HG03025 (cell line): ENCODE measurements at regions not wholly inside any gene's neighbourhood (a gene's known extent, or its start where the extent isn't known, plus 50 kb on each side); places are given as distances from the start of the nearest gene placed in this dataset.

Experiments used
- ATAC-seq: cut with Tn5 transposase; IDR thresholded peaks from one replicate; pipeline ENCODE4 v1.9.1; 2021; ENCODE audit warnings: mild to moderate bottlenecking, moderate library complexity; ENCODE audit not compliant: unreplicated experiment, low FRiP score

DNA sequence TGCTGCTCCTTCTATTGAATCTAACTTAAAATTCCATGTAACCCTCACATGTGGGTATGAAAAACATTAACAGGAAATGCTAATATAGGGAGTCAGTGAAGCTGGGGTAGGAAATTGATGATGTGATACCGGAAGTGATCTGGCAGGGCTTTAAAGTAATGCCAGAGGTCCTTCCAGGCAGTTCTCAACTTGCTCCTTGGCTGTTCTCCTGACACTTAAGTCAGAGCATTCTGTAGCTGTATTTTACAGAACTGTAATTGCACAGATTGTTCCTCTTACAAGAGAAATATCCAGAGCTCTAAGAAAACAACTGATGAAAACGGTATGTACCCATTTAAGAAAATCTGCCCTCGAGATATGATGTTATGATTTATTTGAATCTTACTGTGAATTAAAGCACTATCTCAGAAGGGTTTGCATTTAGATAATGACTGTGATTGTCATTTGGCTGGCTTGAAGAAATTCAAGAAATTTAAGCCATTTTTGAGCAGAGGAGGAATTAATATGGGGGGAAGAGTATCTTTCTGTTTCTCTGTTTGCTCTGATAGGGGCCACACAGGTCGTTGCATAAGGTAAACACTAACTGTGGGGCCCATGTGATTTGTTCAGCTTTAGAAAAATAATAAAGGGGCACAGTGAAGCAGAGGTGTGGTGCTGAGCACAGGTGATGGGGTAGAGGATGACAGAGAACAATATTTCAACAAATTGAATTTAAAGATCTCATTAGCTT is 88.4 kb downstream of the BBS10 start:
- no peak for ATAC-seq

DNA sequence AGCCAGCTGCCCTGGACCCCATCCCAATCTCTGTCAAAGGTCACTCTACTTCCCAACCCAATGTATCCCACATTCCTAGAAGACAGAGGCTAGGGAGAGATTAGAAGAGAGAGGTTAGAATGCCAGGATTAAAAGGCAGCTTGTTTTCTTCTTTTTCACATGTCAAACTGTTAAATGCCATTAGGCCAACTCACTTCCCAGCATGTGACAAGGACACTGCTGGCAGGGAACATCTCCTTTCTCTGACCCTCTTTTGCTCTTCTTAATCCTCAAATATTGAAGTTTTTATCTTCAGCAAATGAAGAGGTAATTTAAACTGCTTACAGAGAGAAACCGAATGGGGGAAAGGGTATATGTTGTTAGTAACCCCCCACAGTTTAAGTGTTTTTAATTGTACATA is 89.1 kb downstream of the BBS10 start:
- no peak for ATAC-seq

DNA sequence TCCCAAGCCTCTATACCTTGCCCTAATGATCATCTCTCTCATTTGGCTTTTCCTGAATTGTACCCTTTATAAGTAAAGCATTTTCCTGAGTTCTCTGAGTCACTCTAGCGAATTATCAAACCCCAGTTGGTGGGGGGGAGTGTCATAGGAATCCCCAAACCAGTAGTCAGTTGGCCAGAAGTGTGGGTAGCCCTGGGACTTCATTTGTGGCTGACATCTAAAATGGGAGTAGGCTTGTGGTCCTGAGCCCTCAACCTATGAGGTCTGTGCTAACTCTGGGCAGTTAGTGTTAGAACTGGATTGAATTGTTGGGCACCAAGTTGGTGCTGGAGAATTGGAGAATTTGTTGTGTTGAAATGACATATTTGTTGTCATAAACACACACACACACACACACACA is 91.3 kb downstream of the BBS10 start:
- no peak for ATAC-seq

DNA sequence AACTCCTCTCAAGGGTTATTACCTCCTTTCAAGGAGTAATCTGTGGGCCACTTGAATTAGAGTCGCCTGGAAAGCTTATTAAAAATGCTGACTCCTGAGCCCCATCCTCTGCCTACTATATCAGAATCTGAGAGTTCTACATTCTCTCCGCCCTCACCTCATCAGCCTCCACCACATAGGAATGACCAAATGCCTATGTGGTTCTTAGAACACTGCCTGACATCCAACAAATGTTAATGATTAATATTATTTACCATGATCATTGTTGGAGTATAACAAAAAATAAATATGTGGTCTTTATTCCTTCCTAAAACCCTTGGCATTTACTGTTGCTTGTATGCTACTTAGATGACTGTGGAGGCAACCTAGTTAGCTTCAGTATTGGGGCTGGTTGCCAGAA is 91.9 kb downstream of the BBS10 start:
- ATAC-seq, result no peak

DNA sequence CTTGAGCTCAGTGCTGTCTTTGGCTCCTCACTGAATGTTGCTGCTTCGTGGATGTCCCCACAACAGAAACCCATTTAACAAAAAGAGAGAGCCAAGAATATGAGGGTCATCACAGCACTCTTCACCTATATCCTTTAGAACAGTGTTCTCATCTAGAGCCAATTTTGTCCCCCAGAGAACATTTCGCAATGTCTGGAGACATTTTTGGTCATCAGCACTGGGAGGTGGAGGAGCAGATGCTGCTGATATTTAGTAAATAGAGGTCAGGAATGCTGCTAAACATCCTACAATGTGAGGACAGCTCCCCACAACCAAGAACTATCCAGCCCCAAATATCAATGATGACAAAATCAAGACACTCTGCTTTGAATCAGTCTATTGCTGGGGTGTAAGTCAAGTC is 92.5 kb downstream of the BBS10 start:
- no peak for ATAC-seq

DNA sequence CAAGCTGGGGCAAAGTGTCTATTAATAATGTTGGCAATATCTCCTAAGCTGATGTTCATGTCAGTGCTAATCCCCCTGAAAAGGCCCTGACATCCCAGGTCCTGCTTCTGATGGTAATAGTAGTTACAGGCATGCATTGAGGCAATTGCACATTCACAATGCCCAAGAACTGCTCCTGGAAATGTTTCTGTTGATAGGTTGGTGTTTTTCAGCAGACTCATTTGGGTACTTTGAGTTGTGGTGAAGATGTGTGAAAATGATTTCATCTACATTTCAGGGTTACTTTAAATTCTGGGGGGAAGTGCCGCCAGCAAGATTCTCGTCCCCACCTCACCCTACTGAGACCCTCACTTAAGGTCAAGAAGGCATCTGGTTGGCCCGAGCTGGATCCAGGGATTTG is 92.9 kb downstream of the BBS10 start:
- no peak for ATAC-seq

DNA sequence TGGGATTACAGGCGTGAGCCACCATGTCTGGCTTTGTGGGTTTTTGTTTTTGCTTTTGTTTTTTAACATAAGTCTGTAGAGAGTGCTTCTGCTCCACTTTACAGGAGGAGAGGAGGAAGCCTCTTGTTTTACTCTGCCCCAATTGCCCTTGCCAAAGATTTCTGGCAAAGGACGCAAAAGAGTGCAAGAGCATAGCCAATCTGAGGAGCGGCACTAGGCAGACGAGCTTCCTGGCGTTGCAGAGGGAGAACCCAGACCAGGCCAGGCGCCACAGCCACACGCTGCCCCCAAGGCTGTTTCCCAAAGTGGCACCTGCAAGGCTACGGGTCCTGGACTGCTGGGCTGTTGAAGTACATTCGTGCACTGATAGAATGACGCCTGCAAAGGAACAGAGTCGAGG is 96.2 kb downstream of the BBS10 start:
- no peak for ATAC-seq

DNA sequence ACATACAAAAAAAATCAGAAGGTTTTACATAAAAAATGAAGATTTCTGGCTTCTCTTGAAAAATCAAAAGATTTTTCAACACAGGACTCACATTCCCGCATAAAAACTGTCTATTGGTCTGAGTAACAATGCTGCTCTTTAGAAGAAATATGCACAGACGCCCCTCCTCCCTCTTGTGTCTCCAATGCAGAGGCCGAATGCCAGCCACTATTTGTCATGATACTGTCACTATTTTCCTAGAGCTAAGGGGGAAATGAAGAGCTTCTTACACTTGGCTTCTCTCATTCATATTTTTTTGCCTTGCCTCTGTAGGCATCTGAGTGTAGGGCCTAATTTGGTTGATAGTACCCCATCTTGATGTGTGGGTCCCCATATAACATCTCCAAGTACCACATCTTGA is 98.0 kb downstream of the BBS10 start:
- ATAC-seq, result no peak

DNA sequence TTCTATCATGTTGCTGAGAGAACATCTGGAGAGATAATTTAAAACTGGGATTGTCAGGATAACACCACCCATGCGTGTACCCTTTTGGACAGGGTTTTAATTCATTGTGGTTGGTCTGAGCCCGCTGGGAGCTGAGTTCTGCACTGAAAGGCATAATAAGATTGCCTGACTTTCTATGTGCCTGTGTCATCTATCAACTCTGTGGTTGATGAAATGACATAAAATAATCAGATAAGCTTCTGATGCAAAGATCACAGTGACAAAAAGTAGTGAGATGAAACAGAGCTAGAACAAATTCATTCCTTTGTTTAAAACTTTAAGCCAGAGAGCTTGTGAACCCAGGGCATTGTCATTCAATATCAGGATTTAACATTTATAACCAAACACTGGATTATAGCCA is 98.7 kb downstream of the BBS10 start:
- no peak for ATAC-seq

DNA sequence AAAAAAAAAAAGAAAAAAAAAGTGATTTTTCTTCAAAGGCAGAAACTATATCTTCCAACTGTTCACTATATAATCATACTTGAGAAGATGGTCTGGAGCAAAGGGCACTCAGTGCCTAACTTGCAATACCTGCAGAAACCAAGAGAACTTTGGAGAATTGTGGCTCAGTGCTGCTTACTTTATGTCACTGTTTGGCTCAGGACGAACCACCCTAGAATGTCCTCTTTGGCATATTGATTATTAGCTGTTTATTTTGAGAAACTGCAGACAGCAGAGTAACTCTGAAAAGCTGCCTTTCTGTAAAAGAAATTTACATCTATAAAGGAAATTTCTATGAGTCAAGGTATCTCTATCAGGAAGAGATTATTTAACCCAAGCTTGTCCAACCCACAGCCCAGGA is 100.2 kb downstream of the BBS10 start:
- no peak for ATAC-seq

DNA sequence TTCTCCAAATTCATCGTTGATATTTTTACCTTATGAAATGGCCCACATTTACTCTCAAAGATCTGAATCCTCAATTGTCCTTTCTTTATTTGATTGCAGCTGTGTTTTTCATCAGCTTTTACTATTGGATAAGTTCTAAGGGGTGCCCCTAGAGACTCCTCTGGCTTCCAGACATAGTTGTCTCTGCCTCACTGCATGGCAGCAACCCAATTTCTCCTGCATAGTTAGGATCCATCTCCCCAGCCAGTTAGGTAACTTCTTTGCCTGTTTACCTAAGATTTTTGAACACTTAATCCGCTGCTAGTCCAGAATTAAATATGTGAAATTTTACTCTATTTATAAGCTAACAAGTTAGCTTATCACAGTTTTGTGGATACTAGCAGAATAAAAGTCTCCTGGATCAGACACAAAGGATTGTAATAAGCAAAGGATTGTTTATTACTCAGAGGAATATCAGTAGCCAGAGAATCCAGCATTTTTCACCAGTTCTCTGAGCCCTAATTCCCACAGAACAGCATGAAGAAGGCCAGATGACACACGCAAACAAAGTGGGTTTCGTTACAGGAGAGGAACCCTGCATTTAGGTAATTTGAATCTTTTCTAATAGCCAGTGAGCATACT is 101.1 kb downstream of the BBS10 start:
- no peak for ATAC-seq

DNA sequence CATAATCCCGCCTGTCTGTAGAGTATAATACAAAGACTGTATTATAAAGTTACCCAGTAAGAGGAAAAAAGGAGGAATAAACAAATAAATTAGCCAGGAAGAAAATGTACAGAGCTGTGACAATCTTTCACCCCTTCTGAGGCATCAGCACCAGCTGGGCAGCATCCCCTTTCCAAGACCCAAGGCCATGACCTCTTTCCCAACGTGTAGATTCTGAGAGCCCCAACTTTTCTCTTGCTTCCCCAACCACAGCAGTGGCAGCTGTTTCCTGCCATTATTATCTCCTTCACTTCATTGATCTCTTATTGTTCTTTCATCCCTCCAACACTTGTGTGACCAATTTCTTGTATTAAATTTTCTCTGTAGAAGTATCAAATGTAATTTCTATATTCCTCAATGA is 101.6 kb downstream of the BBS10 start:
- ATAC-seq, result no peak

DNA sequence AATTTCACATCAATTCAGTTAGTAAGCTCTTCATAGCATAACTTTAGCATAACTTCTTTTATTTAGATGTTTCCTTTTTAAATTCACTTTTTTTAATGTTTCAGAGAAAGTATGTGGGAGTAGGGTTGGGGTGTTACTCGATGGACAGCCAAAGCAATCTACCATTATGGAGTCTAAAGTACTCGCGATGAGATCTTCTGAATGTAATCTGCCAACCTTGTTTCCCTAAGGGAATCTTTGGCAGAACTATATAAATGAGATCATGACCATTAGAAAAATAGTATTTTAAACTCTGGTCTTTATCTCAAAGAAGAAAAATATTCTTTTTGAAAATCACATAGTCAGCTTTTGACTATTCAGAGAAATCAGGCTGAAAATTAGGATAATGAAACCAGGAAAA is 103.9 kb downstream of the BBS10 start:
- ATAC-seq, result no peak

DNA sequence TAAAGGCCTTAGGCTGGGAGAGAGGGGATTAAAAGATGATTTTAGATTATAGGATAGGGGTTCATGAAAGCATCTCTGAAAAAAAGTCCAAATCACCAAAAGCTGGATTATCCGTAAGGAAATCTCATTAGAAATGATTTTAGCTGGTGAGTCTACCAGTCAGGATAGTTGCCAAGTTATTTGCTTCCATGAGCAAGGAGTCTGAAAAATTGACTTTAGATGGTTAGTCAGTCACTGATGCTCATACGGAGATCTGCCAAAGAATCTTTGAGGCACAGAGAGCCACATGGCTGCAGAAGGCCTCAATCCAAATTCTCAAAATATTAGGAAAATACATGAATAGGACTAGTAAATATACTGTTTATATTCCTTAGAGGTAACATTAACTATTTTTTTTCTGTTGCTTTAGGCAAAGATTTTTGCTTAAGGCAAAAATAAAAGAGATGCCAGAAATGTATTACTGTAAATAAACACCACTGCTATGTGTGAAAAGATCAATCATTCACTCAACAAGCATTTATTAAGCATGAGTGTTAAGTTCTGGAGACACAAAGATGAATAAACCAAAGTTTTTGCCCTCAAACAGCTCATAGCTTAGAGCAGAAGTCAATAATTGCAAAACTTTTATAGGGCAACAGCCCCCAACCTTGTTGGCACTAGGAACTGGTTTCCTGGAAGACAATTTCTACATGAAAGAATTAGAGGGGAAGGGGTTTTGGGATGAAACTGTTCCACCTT is 105.2 kb downstream of the BBS10 start:
- ATAC-seq, result no peak

DNA sequence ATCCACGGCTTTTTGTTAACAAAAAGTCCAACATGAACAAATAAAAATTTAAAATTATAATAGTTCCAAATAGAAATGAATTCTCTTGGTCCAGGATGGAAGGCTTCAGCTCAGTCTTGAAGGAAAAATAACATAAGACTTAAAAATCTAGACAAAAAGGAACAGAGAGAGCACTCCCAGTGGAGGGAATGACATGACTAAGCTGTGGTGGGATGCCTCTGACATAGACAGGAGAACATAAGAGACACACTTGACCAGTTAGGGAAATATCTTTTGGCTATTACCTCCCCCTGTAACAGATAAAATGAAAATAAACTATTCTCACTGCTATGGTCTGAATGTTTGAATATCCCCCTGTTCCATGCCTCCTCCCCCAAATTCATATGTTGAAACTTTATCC is 106.8 kb downstream of the BBS10 start:
- no peak for ATAC-seq

DNA sequence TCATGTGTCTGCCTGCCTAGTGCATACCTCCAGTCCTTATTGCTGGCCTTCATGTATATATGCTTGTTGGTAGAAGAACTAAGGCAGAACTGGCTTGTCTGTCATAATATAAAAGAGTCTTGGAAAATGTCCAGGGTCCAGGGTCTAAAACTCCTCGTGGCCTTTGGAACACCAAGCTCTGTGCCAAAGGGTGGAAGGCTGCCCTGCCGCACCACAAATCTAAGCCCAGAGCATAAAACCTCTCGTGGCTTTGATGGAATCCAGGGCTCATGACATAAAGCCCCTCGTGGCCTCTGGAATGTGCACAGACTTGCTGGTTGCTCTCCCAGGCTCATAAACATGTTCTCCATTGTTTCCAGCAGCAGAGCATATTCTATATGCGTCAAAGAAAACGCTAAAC is 107.9 kb downstream of the BBS10 start:
- ATAC-seq, result no peak

DNA sequence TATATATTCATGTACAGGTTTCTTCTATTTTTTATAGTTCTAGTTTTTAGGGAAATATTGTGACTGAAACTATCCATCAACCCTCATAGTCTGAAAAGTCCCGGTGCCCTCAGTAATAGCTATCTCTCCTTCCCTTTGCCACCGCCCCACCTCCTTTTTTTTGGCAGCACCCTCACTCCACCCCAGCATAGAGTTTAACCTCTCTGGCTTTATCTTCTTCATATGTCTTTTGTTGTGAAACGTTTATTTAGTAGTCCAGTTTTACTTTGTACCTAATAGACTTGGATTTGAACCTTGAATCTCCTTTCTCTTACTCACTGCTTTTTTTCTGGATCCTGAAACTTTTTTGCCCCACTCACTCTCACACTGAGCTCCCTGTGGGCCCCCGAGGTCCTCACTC is 109.5 kb downstream of the BBS10 start:
- ATAC-seq, result no peak

DNA sequence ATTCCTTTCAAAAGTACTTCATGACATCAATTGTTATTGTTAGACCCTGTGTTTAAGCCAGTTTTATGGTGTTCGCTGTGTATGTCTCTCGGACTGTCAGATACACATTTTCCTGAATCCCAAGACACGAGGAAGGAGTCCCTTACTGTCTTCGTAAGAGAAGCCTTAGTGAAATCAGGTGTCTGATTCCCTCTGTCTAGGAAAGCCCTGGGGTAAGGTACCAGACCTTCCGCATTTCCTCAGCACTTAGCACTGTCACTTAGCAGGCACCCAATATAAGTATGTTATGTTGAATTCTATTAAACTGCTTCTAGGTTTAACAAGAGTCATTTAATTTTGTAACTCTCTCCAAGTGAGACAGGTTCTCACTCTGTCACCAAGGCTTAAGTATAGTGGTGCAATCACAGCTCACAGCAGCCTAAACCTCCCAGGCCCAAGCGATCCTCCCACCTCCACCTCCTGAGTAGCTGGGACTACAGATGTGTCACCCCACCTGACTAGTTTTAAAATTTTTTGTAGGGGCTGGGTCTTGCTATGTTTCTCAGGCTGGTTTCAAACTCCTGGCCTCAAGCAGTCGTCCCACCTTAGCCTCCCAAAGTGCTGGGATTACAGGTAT is 111.0 kb downstream of the BBS10 start:
- no peak for ATAC-seq

DNA sequence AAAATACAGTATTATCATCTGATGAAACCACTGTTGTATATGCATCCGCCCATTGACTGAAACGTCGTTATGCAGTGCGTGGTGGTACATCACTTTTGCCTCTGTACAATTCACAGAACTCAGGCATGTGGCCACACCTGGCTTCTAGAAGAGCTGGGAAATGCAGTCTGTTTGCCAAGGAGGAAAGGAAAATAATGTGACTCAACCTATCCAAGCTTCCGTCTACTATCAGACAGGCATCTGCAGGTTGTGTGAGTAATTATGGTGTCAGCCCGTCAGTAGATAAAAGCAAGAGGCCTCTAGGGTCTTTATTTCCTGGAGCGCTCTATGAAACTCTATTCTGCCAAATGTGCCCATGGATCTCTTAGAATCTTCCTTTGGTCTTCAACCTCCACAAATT is 111.6 kb downstream of the BBS10 start:
- ATAC-seq, result no peak

DNA sequence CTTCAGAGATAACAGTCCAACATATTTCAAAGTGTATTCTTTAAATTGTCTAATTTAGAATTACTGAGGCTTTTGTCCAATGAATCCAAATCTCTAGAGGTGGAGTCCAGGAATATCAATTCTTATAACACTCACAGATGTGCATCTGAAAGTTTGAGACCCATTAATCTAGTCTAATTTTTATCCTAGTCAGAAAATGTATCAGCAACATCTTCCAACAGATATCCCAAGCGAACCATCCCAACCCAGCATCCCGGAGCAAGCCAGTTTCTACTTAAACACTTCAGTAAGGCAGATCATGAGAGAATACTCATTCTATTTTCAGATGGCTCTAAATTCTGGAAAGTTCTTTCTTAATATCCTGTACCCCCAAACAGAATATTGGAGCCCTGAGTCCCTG is 113.5 kb downstream of the BBS10 start:
- ATAC-seq, result no peak

DNA sequence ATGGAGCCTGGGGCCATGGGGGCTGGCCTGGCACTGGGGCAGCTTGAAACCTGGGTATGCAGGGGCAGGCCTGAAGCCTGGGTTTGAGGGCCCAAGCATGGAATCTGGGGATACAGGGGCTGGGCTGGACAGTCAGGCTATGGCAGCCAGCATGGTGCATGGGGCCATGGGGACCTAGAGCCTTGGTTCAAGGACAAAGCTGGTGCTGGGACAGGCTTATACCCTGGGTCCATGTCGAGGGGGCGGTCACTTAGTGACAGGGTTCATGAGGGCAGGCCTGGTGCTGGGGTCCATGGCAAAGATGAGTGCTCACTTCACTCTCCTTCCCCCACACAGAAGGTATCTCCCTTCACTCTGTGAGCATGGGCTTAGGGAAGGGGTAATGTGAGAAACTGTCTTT is 116.2 kb downstream of the BBS10 start:
- ATAC-seq, result no peak

DNA sequence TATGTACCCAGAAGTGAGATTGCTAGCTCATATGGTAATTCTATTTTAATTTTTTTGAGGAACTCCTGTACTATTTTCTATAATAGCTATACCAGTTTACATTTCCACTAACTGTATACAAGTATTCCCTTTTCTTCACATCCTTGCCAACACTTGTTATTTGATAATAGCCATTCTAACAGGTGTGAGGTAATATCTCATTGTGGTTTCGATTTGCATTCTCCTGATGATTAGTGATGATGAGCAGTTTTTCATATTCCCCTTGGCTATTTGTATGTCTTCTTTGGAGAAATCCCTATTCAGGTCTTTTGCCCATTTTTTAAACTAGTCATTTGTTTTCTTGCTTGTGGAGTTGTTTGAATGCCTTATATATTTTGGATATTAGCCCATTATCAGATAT is 121.3 kb downstream of the BBS10 start:
- no peak for ATAC-seq
